Left ventricle myocardium inferior (tissue), 1 donor: ENCODE measurements at regions not wholly inside any gene's neighbourhood (a gene's known extent, or its start where the extent isn't known, plus 50 kb on each side); places are given as distances from the start of the nearest gene placed in this dataset.

Experiments
- DNase-seq: peaks from one replicate; pipeline ENCODE4 v3.0.0-alpha.2; 2020
- H3K27ac ChIP-seq: fragments of 200-600 bp; replicated peaks from 2 replicates; pipeline ENCODE4 v1.8.0; 2021
- H3K27me3 ChIP-seq: fragments of 200-600 bp; 2 replicates; pipeline ENCODE4 v1.8.0; 2021; ENCODE audit warnings: low read depth
- H3K36me3 ChIP-seq: fragments of 200-600 bp; 2 replicates; pipeline ENCODE4 v1.8.0; 2021
- H3K4me1 ChIP-seq: fragments of 200-600 bp; 2 replicates; pipeline ENCODE4 v1.8.0; 2021
- H3K4me3 ChIP-seq: fragments of 200-600 bp; 2 replicates; pipeline ENCODE4 v1.8.0; 2021; ENCODE audit warnings: mild to moderate bottlenecking, moderate library complexity
- H3K9me3 ChIP-seq: fragments of 200-600 bp; replicated peaks from 2 replicates; pipeline ENCODE4 v1.8.0; 2021
- intact Hi-C: fragments of 100-400 bp; cut with micrococcal nuclease; formaldehyde crosslinking; loops from one replicate; pipeline ENCODE4 v1.11.0; 2022
- TF ChIP-seq, protein P1 (sequence below): fragments of 200-600 bp; IDR thresholded peaks from 2 replicates; pipeline ENCODE4 v1.8.0; 2021; ENCODE audit warnings: antibody characterized with exemption, mild to moderate bottlenecking, borderline replicate concordance
- donor health status: DM: no; HTN: yes; CAD: no; lungs with severe emphysema.

GRCh38 chr1:194931166-194931565 is 1677.1 kb downstream of the KCNT2 start:
- intact Hi-C loops, result no loop called here

DNA sequence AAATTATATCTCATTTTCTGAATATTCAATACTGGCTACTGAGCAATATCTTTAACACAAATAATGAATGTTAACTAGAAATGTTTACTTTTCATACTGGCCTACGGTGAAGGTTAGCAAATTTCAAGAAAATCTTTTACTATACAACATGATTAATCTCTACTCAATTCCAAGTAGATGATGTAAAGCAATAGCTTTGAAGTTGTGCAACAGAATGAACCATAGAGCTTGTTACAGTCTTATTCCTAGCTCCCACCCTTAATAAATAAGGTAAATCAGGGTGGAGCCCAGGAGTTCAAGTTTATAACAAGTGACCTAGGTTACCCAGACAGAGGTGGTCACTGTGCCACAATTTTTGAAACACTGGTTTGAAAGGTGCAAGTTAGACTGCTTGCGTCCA is 1678.1 kb downstream of the KCNT2 start:
- no peak for DNase-seq
- TF ChIP-seq, protein P1, sequence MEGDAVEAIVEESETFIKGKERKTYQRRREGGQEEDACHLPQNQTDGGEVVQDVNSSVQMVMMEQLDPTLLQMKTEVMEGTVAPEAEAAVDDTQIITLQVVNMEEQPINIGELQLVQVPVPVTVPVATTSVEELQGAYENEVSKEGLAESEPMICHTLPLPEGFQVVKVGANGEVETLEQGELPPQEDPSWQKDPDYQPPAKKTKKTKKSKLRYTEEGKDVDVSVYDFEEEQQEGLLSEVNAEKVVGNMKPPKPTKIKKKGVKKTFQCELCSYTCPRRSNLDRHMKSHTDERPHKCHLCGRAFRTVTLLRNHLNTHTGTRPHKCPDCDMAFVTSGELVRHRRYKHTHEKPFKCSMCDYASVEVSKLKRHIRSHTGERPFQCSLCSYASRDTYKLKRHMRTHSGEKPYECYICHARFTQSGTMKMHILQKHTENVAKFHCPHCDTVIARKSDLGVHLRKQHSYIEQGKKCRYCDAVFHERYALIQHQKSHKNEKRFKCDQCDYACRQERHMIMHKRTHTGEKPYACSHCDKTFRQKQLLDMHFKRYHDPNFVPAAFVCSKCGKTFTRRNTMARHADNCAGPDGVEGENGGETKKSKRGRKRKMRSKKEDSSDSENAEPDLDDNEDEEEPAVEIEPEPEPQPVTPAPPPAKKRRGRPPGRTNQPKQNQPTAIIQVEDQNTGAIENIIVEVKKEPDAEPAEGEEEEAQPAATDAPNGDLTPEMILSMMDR, result no peak
- no peaks in the 10 kb centered on the region for H3K4me1 ChIP-seq
- no peak overlapping the region for H3K27ac ChIP-seq
- no peaks in the 10 kb centered on the region for H3K27me3 ChIP-seq
- no peak overlapping the region for H3K4me3 ChIP-seq
- H3K36me3 ChIP-seq, result no peaks in the 10 kb centered on the region
- intact Hi-C loops, result no loop called here
- no peaks in the 10 kb centered on the region for H3K9me3 ChIP-seq

More at GRCh38 chr1:194931166-194931565, 1677.1 kb downstream of the KCNT2 start:
- no peaks in the 10 kb centered on the region for H3K9me3 ChIP-seq
- no peak for DNase-seq
- no peak overlapping the region for H3K4me3 ChIP-seq
- H3K36me3 ChIP-seq, result no peaks in the 10 kb centered on the region
- H3K4me1 ChIP-seq, result no peaks in the 10 kb centered on the region
- H3K27ac ChIP-seq, result no peak overlapping the region
- TF ChIP-seq, protein P1, result no peak
- no peaks in the 10 kb centered on the region for H3K27me3 ChIP-seq

- TF ChIP-seq, protein P1, result no peak
- Histone ChIP-seq H3K4me1 (no peaks in the 10 kb centered on the region), H3K27me3 (no peaks in the 10 kb centered on the region), H3K4me3 (no peak overlapping the region), H3K27ac (no peak overlapping the region), H3K36me3 (no peaks in the 10 kb centered on the region), H3K9me3 (no peaks in the 10 kb centered on the region)
- no peak for DNase-seq
- intact Hi-C loops, result no loop called here
Observed at GRCh38 chr1:194929357-194929756, 1678.9 kb downstream of the KCNT2 start.

DNA sequence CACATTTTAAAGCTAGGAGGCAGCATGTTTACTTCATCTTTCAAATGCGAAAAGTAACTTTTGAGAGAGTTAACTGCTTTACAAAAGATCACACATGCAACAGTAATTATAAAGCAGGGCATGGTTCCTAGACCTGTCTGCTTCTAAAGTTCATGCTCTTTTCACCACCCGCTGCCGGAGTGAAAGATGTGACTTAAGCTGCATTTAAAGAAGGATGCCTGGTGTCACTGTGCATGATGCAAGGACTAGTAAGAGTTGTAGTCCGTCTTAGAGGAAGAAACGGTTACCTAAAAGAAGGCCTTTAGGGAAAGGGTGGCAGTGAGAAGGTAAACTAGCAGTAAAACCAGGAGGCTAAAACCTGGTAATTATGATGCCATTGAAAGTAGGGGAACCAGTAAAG is 1689.1 kb downstream of the KCNT2 start:
- no peak for DNase-seq
- H3K4me1 ChIP-seq, result no peaks in the 10 kb centered on the region
- H3K9me3 ChIP-seq, result no peaks in the 10 kb centered on the region
- no peaks in the 10 kb centered on the region for H3K36me3 ChIP-seq
- TF ChIP-seq, protein P1, result no peak
- intact Hi-C loops, result loop anchor here (10.0 kb wide), 1 partner anchor 64 kb away; no protein-coding TSS in a partner anchor
- H3K27ac ChIP-seq, result no peak overlapping the region
- no peaks in the 10 kb centered on the region for H3K27me3 ChIP-seq
- H3K4me3 ChIP-seq, result no peak overlapping the region

DNA sequence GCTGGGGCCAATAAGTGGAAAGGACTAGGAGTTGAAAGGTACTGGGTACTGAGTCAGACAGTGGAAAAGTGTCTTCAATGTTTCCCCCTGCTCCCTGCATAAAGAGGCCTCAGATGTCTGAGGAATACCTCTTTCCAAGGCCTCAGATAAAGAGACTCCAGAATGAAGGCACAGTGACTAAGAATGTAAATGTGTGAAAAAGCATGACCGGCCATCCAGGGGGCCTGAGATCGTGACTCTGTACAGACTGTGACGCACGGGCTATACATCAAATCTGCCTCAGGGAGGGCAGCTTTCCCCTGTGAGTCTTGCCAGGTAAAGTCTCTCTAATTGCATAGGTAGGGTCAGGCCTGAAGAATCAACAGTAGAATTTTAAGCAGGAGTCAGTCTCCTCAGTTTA is 1690.5 kb downstream of the KCNT2 start:
- no peak for DNase-seq
- TF ChIP-seq, protein P1, result no peak

More for the DNA sequence above, 1690.5 kb downstream of the KCNT2 start:
- Histone ChIP-seq H3K27me3 (no peaks in the 10 kb centered on the region), H3K9me3 (no peaks in the 10 kb centered on the region), H3K4me3 (no peak overlapping the region), H3K36me3 (no peaks in the 10 kb centered on the region), H3K27ac (no peak overlapping the region), H3K4me1 (no peaks in the 10 kb centered on the region)
- intact Hi-C loops, result loop anchor here (10.0 kb wide), 1 partner anchor 63 kb away; no protein-coding TSS in a partner anchor
